Subcutaneous abdominal adipose tissue (tissue), 5 donors: ENCODE measurements at regions not wholly inside any gene's neighbourhood (a gene's known extent, or its start where the extent isn't known, plus 50 kb on each side); places are given as distances from the start of the nearest gene placed in this dataset.

Experiments used
- H3K27ac ChIP-seq: one replicate; pipeline ENCODE4 v1.7.0; 2013; ENCODE audit warnings: low read depth, mild to moderate bottlenecking, inconsistent platforms, low read length, moderate library complexity
- H3K27me3 ChIP-seq, 5 donors: one replicate each; pipeline ENCODE4 v1.7.0; 2013; ENCODE audit warnings: low read length in 5 of 5, inconsistent platforms in 1 of 5; ENCODE audit not compliant: control insufficient read depth in 5 of 5, insufficient read depth in 4 of 5
- H3K36me3 ChIP-seq, 5 donors: one replicate each; pipeline ENCODE4 v1.7.0; 2013; ENCODE audit warnings: low read length in 5 of 5; ENCODE audit not compliant: control insufficient read depth in 5 of 5, insufficient read depth in 5 of 5
- H3K4me1 ChIP-seq, 5 donors: one replicate each; pipeline ENCODE4 v1.7.0; 2013; ENCODE audit warnings: low read length in 5 of 5, mild to moderate bottlenecking in 3 of 5, moderate library complexity in 1 of 5; ENCODE audit not compliant: control insufficient read depth in 5 of 5, insufficient read depth in 5 of 5
- H3K4me3 ChIP-seq, 5 donors: one replicate each; pipeline ENCODE4 v1.7.0; 2013; ENCODE audit warnings: low read length in 5 of 5, low read depth in 1 of 5
- H3K9ac ChIP-seq, 5 donors: one replicate each; pipeline ENCODE4 v1.7.0; 2013; ENCODE audit warnings: low read length in 5 of 5, mild to moderate bottlenecking in 4 of 5, moderate library complexity in 3 of 5
- H3K9me3 ChIP-seq, 5 donors: one replicate each; pipeline ENCODE4 v1.7.0; 2013; ENCODE audit warnings: low read length in 5 of 5; ENCODE audit not compliant: control insufficient read depth in 5 of 5
- donor health status: healthy.
- donor health status: healthy.
- donor health status: healthy.
- donor health status: healthy.
- donor health status: healthy.

DNA sequence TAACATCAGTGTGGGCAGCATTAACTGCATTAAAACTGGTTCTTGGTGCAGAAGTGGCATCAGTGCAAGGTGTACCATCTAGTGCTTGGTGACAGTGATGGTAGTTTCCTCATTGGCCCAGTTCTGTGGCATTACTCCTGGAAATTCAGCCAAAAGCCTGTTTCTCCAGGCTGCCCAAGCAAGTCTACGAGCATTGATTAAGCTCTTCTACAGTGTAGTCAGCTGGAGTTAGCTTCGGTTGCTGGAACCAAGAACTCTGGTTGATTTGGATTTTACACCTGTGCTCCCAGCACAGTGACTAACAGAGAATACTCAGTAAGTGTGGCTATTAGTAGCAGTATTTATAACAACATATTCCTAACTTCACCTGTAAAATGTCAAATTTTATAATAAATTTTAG lies 84.9 kb upstream of the ZDHHC17 start:
- no peaks in the 10 kb centered on the region for H3K36me3 ChIP-seq
- H3K27me3 ChIP-seq = no peaks in the 10 kb centered on the region
- no peaks in the 10 kb centered on the region for H3K4me1 ChIP-seq
- H3K4me3 ChIP-seq = no peak overlapping the region
- H3K9me3 ChIP-seq = no peaks in the 10 kb centered on the region
- no peak overlapping the region for H3K9ac ChIP-seq
- H3K27ac ChIP-seq = no peak overlapping the region

DNA sequence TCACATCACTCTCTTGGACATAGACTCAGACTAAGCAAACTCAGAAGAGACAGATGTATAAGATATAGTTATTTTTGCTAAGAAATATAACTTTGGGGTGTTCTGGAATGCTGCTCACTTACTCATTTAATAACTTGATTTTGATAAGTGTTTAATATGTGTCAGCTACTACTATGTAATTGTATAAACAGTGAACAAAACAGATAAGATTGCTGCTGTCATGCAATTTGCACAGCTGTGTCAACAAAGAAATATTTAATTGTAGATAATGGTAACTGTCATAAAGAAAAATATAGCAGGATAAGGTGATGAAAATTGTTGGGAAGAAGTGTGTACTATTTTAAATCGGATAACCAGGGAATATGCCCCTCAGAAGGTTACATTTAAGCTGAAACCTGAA lies 84.1 kb upstream of the ZDHHC17 start:
- Histone ChIP-seq H3K36me3 (no peaks in the 10 kb centered on the region), H3K9me3 (no peaks in the 10 kb centered on the region), H3K9ac (no peak overlapping the region), H3K4me3 (no peak overlapping the region), H3K4me1 (peaks cover 0 to 2% (median 0%) of the 10 kb centered on the region in 5 donors), H3K27ac (no peak overlapping the region), H3K27me3 (no peaks in the 10 kb centered on the region)

DNA sequence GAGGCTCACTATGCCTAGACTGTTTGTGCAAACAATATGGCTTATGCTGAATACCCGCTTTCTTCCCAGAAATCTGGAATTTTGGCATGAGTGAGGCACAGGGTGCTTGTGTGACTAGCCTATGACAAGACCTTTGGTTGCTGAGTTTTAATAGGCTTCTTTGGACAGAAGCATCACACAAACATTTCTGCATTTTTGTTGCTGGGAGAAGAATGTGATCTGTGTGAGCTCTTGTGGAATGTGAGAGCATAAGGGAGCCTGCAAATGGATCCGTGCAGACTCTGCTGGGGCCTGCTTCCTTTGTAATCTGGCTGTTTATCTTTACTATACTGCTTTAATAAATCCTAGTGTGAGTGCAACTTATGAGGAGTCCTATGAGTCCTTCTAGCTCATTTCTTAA lies 83.0 kb upstream of the ZDHHC17 start:
- H3K27ac ChIP-seq = no peak overlapping the region
- no peak overlapping the region for H3K9ac ChIP-seq
- H3K4me3 ChIP-seq = no peak overlapping the region
- H3K36me3 ChIP-seq = no peaks in the 10 kb centered on the region
- peaks cover 3 to 10% (median 8%) of the 10 kb centered on the region in 5 donors for H3K4me1 ChIP-seq
- no peaks in the 10 kb centered on the region for H3K9me3 ChIP-seq
- H3K27me3 ChIP-seq = no peaks in the 10 kb centered on the region

DNA sequence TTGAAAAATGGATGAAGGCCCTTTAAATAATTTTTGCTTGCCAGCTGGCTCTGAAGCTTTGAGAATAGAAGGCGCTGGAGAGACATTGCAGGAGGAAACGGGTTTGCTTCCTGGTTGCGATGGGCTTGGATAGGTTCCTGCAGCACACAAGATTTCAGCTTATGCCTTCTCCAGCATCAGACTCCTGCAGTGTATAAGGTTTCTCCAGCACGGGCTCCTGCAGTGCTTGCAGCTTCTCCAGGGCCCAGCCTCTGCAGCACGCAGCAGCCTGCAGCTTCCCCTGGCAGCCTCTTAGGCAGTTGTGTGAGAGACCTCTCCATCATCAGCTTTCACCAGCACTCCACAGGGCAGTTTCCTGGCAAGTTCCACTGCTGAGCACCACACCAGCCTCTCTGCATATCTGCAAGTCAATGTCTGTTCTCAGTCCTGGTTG lies 78.7 kb upstream of the ZDHHC17 start:
- H3K27me3 ChIP-seq = no peaks in the 10 kb centered on the region
- peaks cover 3 to 16% (median 14%) of the 10 kb centered on the region in 5 donors for H3K4me1 ChIP-seq
- no peaks in the 10 kb centered on the region for H3K9me3 ChIP-seq
- H3K36me3 ChIP-seq = no peaks in the 10 kb centered on the region
- no peak overlapping the region for H3K27ac ChIP-seq
- H3K9ac ChIP-seq = no peak overlapping the region
- peak overlapping the region in 3 of 5 donors; percentile 13 to 32 (median 25) for H3K4me3 ChIP-seq

DNA sequence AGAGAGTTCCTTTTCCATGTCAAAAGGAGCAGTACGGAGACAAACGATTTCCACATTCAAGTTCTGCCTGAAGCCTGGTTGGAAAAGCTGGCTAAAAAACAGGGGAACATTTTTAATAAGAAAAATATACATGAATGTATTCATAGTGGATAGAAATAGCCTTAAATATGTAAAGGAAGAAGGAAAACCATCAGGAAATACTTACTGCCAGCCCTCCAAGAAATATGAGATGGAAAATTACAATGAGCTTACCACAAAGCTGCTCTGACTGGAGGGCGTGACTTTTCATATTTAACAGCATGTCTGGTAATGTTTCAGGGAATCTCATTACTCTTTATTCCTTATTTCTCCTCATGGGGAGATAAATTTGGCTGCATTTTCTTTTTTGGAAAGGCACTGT lies 75.9 kb upstream of the ZDHHC17 start:
- Histone ChIP-seq H3K27me3 (no peaks in the 10 kb centered on the region), H3K27ac (no peak overlapping the region), H3K4me1 (peaks cover 3 to 30% (median 16%) of the 10 kb centered on the region in 5 donors), H3K36me3 (no peaks in the 10 kb centered on the region), H3K9ac (no peak overlapping the region), H3K4me3 (no peak overlapping the region), H3K9me3 (no peaks in the 10 kb centered on the region)

DNA sequence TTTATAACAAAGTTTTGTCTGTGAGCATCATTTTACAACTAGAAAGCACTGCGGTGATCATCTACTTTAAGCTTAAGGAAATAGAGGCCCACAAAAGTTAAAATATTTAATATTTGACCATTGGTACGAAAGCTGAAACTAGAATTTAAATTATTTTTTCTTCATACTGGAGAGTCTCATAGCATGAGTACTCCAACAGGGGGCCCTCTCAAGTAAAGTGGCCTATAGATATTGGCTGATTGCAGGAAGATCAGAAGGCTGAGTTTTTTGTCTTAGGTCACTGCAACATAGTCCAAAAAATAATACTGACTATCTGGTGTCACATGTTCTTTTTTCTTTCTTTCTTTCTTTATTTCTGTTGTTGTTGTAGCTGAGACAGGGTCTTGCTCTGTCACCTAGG lies 75.3 kb upstream of the ZDHHC17 start:
- no peak overlapping the region for H3K9ac ChIP-seq
- no peaks in the 10 kb centered on the region for H3K9me3 ChIP-seq
- H3K27me3 ChIP-seq = no peaks in the 10 kb centered on the region
- H3K27ac ChIP-seq = no peak overlapping the region
- H3K4me3 ChIP-seq = no peak overlapping the region
- no peaks in the 10 kb centered on the region for H3K36me3 ChIP-seq
- H3K4me1 ChIP-seq = peaks cover 3 to 30% (median 16%) of the 10 kb centered on the region in 5 donors

DNA sequence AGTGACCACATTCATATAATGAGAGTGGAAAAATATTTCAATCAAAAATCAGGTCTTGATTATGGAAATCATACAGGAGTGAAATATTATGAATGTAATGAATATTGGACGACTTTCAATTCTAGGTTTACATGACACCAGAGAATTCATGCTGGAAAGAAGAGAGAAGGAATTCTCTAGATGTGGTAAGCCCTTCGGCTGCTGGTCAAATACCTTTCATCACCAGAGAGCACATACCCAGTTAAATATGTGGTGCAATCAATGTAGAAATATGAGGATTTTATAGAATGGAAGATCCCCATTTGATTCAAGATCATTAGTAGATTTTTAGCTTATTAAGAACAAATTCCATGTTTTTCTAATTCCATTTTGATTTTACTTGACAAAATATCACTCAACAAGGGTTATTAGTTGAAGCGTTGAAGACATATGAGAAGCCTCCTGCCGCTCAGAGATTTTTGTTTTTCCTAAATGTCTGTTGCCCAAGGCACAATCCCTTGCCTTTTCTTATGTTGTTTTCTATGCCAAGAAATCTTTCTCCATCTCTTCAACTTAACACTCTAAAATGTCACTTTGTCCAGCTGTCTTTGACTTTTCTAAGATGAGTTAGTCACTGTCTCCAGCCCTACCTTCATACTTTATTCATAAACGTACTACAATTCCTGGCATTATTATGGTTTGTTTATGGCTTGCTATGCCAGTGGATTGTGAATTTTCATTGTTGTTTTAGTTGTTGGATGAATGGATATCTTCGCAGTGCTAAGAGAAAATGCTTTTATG lies 72.8 kb upstream of the ZDHHC17 start:
- H3K9me3 ChIP-seq = no peaks in the 10 kb centered on the region
- H3K27me3 ChIP-seq = no peaks in the 10 kb centered on the region
- H3K4me1 ChIP-seq = peaks cover 0 to 38% (median 8%) of the 10 kb centered on the region in 5 donors
- H3K27ac ChIP-seq = no peak overlapping the region
- no peak overlapping the region for H3K4me3 ChIP-seq
- H3K9ac ChIP-seq = no peak overlapping the region
- no peaks in the 10 kb centered on the region for H3K36me3 ChIP-seq

DNA sequence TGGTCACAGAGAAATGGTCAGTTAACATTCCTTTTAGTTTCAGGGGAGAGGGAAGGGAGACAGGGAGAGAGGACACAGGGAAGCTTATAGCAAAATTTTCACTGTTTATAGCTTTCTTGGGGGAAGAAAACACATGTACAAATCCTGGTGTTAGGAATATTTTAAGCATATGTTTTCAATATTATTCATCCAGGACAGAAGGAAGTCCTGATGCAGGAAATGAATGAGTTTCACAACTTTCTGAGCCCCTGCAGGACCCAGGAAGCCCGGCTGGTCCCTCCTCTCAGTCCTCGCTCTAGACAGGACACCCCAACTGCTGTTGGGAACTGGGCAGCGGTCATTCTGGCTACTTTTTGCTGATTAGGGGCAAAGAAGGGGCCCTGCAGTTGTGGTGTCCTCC lies 71.1 kb upstream of the ZDHHC17 start:
- no peak overlapping the region for H3K4me3 ChIP-seq
- H3K27ac ChIP-seq = no peak overlapping the region
- peaks cover 0 to 43% (median 3%) of the 10 kb centered on the region in 5 donors for H3K4me1 ChIP-seq
- no peaks in the 10 kb centered on the region for H3K27me3 ChIP-seq
- H3K36me3 ChIP-seq = no peaks in the 10 kb centered on the region
- no peaks in the 10 kb centered on the region for H3K9me3 ChIP-seq
- no peak overlapping the region for H3K9ac ChIP-seq

DNA sequence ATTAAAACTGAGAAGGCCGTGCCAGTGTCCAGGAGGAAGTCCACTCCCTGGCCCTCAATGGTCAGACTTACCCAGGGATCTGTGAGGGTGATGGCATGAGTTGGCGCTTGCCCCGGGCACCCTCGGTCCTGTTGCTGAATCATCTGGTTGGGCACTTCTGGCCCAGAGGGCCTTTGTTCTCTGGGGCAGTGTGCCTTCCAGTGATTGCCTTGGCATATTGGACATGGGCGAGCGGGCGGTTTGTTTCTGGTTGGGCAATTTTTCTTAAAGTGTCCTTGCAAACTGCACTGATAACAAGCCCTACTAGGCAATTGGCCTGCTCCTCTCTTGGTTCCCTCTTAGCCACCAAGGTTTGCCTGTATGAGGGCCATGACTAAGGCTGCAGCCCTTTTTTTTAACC lies 69.5 kb upstream of the ZDHHC17 start:
- H3K27me3 ChIP-seq = no peaks in the 10 kb centered on the region
- H3K9ac ChIP-seq = no peak overlapping the region
- H3K27ac ChIP-seq = peak overlapping the region; percentile 30
- H3K9me3 ChIP-seq = no peaks in the 10 kb centered on the region
- H3K4me1 ChIP-seq = peaks cover 0 to 37% (median 0%) of the 10 kb centered on the region in 5 donors
- no peaks in the 10 kb centered on the region for H3K36me3 ChIP-seq
- no peak overlapping the region for H3K4me3 ChIP-seq

DNA sequence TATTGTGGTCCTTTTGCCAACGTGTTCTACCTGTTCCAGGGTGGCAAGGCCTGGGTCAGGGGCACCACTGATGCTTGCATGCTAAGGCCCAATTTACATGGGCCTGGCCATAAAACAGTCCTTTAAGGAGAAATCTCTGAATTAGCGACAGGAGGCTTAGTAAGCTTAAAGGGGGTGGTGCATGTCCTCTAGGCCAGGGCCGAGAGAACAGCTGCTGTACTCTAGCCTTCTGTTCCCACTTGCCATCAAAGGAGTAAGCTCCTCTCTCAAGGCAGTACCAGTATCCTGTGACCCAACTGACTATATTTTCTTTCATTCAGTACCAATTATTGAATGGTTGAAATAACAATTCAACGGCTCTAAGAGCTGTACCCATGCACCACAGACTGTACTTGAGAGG lies 67.7 kb upstream of the ZDHHC17 start:
- Histone ChIP-seq H3K27ac (no peak overlapping the region), H3K4me3 (no peak overlapping the region), H3K27me3 (no peaks in the 10 kb centered on the region), H3K9ac (no peak overlapping the region), H3K9me3 (no peaks in the 10 kb centered on the region), H3K36me3 (no peaks in the 10 kb centered on the region), H3K4me1 (peaks cover 0 to 31% (median 0%) of the 10 kb centered on the region in 5 donors)
